ENCODE measurements at regions not wholly inside any gene's neighbourhood (a gene's known extent, or its start where the extent isn't known, plus 50 kb on each side); places are given as distances from the start of the nearest gene placed in this dataset.
A peak's percentile ranks its signal among the peaks of the same experiment; 100 is the strongest.

DNA sequence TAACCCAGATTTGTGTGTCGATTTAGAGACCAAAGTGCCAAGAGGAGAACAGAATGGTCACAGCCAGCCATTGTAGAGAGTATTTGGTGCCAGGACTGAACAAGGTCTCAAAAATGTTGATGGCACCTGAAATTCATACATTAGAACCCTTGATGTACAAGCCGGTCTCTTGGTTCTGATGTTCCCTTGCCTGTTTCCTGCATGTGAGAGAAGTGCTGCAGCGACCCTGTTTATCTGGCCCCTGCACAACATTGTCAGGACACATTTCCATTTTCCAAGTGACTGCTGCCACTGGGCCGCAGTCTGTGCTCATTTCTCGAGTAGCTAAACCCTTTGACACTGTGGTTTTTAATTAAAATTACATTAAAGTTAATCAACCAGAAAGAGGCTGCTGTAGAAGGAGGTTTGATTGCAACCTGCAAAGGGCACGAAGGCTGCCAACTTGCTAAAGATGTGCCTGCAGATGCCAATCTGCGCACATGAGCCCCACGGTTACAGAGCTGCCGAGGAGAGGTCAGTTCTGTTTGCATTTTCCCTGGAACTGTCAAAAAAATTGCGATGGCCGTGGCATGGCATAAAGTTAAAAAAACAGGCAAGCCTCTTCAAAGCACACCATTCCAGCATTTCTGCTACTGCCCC lies 136.4 kb upstream of the CMC1 start:
- DNase-seq = peak in 1 of 14 donors; percentile 88

DNA sequence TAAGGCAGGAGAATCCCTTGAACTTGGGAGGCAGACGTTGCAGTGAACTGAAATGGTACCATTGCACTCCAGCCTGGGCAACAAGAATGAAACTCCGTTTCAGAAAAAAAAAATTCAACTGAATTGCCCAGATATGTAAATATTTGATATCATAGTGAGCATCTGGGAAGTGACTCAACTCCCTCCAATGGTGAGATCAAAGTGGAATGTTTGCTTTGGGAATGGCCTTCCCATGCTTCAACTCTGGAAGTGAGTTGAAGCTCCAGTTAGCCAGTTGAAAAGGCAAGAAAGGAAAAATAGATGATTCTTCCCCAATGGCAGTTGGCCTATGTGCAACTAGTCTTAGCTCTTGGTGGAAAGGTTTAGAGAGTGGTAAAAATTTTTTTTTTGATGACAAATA lies 131.6 kb upstream of the CMC1 start:
- no peak for DNase-seq

DNA sequence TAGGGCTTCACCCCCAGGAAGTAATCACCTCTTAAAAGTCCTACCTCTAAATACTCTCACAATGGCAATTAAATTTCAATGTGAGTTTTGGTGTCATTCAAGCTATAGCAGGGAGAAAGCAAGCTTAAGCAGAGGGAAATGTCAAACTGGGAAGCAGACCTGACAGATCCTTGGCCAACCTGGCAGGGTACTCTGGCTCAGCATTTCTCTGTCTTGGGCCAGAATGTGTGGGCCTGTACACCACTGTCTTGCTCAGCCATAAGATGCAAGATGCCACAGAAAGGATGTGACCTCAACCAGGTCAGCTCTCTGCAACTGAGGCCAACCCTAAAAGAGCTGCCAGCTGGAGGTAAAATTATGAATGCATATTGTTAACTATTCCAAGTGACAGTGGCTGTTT lies 130.6 kb upstream of the CMC1 start:
- DNase-seq = peak in 1 of 14 donors; percentile 62

- no peak for DNase-seq
Measured at GRCh38 chr3:28114893-28115292, 126.5 kb upstream of the CMC1 start.

DNA sequence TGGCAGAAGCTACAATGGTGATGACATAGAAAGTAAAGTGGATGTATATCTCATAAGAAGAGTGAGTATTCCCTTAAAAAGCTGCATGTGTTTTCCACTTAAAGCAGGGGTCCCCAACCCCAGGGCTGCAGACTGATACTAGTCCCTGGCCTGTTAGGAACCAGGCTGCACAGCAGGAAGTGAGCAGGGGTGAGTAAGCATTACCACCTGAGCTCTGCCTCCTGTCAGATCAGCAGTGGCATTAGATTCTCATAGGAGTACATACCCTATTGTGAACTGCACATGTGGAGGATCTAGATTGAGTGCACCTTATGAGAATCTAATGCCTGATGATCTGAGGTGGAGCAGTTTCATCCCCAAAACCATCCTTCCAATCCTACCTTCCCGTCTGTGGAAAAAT lies 126.1 kb upstream of the CMC1 start:
- DNase-seq = no peak

DNA sequence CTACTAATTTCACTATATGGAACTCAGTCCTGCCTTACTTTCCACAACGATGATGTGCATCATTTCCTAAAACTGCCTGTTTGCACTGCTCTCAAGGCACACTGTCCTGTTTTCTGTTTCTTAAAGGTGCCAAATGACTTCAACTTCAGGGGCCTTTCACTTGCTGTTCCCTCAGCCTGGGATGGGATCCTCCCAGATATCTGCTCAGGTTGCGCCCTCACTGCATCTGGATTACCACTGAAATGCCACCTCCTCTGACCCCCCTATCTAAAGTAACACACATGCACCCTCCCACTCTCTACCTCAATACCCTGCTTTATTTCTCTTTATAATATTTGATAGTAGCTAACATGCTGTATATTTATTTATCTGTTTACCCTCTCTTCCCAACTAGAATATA lies 123.8 kb upstream of the CMC1 start:
- no peak for DNase-seq

DNA sequence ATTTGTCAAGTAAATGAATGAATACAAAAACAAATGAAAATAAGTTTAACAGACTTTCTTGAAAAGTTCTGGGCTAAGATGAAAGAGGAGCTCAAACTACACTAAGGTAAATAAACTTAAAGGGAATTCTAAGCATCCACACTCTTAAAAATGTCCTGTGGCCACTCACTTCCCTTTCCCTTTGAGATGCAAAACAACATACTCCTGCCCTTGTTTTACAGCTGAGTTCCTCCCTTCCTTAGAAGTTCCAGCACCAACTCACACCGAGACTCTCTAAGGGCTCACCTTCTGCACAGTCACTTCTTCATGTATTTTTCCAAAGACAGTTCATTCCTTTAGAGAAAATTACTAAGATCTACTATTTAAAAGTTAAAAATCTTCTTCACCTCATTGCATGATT lies 123.3 kb upstream of the CMC1 start:
- no peak for DNase-seq

DNA sequence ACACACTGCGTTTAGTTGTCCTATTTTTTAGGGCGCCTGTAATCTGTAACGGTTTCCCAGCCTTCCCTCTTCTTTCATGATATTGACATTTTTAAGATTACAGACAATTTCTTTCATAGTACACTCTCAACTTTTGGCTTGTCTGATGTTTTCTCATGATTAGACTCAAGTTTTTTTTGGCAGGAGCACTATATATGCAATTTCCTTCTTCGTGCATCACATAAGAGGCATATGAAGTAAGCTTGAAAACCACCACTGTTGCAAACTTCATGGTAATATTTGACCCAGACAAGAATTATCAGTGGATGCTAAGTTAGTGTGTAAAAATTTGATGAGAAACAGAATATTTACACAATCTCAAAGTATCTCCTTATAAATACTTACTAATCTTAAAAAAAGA lies 119.2 kb upstream of the CMC1 start:
- DNase-seq = no peak

DNA sequence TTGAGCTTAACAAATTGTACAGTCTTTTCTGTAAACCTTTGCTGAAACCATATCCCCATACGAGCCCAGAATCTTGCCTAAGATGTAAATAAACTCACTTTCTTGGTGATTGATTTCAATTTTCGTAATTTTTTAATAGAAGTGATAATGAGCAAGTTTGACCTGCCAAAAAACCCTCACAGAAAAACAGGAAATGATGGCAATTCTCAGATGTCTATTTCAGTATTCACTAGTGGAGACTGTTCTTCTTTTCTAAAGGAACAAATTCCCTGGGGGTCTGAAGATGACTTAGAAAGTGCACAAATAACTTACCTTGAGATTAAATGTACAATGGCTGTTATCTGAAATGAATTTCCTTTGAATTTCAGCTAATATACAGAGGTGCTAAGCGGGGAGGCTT lies 116.5 kb upstream of the CMC1 start:
- DNase-seq = no peak

DNA sequence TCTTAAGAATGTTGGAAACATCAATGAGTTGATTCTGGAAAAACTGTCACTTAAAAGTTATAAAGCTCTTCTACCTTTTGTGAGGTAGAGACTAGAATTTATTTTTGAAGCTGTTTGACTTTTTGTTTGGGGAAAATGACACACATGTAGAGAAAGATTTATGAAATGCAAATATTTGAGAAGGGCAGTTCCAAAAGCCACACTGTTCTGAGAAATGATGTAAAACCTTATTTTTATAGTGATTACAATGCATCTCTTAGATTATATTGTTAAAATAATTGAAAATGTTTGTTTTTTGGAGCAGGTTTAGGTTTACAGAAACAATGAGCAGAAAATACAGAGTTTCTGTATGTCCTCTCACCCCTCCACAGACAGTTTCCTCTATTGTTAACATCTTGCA lies 116.1 kb upstream of the CMC1 start:
- no peak for DNase-seq

DNA sequence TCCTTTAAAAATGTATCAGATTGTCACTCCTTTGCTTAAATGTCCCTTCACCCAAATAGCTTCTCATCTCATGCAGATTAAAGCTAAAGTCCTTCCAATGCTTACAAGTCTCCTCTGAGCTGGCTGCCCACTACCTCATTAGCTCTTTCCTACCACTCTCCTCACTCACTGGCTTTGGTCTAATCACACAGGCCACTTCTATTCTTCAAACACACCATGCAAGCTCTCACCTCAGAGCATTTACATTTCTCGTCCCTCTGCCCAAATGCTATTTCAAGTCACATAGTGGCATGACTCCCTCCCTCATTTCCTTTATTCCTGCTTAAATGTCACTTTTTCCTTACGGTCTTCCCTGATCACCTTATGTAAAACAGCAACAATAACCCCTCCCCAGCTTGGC lies 110.6 kb upstream of the CMC1 start:
- no peak for DNase-seq

DNA sequence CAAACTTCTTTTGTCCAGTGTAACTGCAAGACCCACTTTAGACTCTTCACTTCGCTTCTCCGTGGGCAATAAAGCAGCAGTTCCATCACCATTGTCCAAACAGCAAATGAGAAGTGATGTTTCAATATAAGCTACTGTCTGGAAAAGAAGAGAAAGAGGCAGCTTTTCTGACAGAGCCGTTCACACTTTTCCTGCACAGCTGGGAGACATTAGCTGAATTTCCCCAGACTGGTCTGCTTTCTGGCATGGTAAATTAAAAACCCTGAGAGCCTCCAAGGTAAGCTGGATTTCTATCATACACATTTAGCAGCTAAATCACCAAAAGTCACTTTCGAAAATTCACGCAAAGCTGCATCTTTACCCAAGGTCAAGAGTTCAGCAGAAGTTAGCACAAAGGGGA lies 108.5 kb upstream of the CMC1 start:
- DNase-seq = no peak

DNA sequence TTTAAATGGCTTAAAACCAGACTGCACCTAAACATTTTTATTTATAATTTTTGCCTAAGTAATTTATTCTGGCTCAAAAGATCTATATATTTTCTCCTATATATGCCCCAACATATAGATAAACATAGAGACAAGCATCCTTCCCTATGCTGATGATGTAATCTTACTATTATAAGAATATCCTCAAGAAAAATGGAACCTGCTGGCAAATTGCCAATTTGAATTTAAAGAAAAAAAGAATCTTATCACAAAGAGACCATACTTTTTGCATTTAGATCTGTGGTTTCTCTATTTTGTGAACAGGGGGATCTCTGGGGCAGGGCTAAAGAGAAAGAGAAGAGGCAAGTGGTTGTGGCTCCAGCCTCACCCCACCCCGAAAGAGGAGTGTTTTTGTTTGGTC lies 107.2 kb upstream of the CMC1 start:
- DNase-seq = no peak

DNA sequence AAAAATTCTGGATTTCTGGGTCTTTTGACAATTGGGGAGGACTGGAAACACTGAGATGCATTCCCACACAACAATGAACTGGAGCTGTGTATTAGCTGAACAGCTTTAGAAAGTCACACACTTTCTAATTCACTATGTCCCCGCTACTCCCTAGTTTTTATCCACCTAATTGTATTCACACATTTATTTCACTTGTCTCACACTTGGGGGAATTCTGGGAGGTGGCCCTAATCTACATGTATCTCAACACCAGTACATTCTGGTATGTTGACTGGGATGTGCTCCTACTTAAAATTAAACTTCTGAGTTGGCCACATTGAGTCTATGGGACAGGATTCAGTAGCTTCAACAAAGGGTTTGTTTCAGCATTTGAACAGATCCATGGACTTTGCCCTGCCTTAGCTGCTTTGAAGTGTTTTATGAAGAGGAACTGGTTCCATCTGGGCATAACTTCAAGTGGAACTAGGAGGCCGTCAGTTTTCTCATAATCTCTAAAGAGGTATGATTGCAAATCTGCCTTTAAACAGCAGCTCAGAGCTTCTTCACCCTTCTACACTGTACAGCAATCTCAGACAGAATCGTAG lies 106.5 kb upstream of the CMC1 start:
- no peak for DNase-seq

DNA sequence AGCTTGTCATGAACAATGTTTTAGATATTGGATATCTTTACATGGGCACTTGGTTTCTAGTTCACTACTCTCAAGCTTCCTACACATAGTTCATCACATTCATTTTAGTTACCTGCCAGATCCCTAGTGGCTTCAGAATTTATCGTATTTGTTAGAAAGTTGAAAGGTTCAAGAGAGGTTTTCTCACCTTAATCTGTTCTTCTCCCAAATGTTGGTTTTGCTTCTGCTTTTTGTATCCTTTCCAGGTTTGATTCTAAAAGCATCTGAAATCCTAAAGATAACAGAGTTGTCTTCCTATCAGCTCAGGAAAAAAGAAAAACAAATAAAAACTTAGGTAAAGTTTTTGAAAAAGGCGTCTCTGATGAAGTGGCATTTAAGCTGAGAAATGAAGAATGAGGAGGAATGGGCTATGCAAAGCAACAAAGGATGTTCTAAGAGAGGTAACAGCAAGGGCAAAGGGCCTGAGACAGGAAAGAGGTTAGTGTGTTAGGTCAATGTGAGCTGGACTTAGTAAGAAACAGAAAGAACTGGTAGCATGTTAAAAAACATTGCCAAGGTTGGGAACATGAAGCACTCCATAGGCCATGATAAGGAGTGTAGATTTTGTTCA lies 104.7 kb upstream of the CMC1 start:
- no peak for DNase-seq

- DNase-seq = no peak
Measured at GRCh38 chr3:28138043-28138610, 103.3 kb upstream of the CMC1 start.

DNA sequence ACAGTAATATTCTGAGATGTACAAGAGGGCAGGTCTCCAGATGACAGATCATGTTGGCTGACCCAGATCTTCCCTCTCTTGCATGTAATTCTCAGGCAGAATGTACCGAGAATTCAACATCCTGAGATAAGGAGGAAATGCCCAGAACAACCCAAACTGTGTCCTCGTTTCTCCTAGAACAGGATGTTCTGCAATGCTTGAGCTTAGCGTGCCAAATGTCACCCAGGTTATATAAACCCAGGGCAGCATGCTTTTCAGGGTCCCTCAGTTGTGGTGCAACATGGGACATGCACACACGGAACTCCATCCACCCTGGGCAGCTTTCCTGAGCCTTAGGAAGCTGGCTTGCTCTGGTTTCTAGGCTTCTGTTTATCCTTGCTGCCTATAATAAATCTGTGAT lies 102.1 kb upstream of the CMC1 start:
- no peak for DNase-seq

GRCh38 chr3:28139967-28140634 lies 101.3 kb upstream of the CMC1 start:
- no peak for DNase-seq

DNA sequence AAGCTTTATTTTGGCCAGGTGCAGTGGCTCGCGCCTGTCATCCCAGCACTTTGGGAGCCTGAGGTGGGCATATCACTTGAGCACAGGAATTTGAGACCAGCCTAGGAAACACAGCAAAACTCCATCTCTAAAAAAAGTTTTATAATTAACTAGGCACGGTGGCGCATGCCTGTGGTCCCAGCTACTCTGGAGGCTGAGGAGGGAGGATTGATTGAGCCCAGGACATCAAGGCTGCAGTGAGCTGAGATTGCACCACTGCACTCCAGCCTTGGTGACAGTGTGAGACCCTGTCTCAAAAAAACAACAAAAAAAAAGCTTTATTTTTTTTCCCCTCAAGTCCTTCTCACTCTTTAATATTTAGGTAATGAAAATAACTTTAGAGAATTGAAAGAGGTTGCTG lies 100.8 kb upstream of the CMC1 start:
- no peak for DNase-seq

DNA sequence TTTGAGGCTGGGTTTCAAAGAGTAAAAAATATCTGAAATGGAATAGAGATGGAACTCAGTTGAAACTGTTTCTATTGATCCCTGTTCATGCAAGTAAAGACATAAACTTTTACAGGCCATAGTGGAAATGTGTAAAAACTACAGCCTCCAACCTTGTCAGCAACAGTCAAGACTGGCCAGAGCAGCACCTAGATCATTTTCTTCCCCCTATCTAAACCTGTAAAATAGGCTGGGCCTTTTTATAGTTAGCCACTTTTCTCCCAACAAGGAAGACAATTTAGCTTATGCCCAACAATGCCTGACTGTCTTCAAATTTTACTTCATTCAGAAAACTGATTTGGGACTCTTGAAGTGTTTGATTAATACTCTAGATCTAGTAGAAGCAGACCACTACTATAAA lies 91.5 kb upstream of the CMC1 start:
- no peak for DNase-seq

DNA sequence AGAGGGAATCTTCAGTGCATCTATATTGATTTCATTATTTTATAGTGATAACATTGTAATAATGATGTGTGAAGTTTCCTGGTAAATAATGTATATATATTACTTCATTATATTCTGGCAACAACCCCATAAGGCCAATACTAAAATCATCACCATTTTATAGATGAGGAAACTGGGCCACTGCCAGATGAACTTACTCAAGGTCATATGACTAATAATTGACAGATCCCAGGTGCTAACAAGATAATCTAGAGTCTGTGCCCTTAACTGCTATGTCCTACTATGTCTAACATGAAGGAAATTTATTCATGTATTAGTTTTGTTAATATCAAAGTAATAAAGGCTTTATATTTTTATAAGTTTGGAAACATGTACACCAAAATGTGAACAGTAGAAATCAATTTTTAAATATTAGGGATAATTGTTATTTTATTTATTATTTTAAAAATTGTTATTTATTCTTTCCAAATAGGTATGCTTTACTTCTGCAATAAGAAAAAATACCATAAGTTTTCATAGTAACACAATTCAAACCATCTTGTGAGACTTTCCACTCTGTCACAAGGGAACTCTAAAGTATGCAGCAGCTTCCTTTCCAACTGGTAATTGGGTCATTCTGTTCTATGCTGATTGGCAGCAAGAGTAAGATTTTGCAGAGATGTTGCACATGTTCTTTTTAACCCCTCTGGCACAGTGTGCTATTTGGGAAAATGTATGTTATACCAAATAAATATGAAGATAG lies 90.8 kb upstream of the CMC1 start:
- peak in 1 of 14 donors; percentile 15 for DNase-seq

GRCh38 chr3:28151207-28151550 lies 90.2 kb upstream of the CMC1 start:
- DNase-seq = no peak

- no peak for DNase-seq
Measured at GRCh38 chr3:28151608-28152228, 89.7 kb upstream of the CMC1 start.
